SH-SY5Y (cell line): ENCODE measurements at regions not wholly inside any gene's neighbourhood (a gene's known extent, or its start where the extent isn't known, plus 50 kb on each side); places are given as distances from the start of the nearest gene placed in this dataset.

Experiments used
- GATA2 ChIP-seq: IDR thresholded peaks from 2 replicates; pipeline ENCODE4 v1.6.1; 2011; ENCODE audit warnings: mild to moderate bottlenecking, low read depth, low read length
- GATA3 ChIP-seq: IDR thresholded peaks from 2 replicates; pipeline ENCODE4 v1.6.1; 2011; ENCODE audit warnings: low read depth, mild to moderate bottlenecking, low read length, moderate library complexity

DNA sequence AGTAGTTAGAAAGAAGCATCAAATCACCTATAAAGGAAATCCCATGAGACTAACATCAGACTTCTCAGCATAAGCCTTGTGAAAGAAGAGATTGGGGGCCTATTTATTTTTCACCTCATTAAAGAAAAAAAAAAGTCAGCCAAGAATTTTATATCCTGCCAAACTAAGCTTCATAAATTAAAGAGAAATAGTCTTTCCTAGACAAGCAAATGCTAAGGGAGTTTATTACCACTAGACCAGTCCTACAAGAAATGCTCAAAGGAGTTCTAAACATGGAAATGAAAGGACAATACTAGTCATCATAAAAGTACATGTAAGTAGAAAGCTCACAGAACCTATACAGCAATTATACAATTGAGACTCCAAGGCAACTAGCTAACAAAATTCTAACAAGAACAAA is 96.5 kb upstream of the OLIG3 start:
- TF ChIP-seq GATA2, result no peak
- no peak for TF ChIP-seq GATA3
